Keratinocyte (primary cell): ENCODE measurements at regions not wholly inside any gene's neighbourhood (a gene's known extent, or its start where the extent isn't known, plus 50 kb on each side); places are given as distances from the start of the nearest gene placed in this dataset.

Source experiments
- DNase-seq: peaks from one replicate; pipeline ENCODE4 v3.0.0-alpha.2; 2011; ENCODE audit warnings: low read depth, missing footprints, low spot score
- FAIRE-seq: peaks from 2 replicates; lab custom pipeline; 2011; peaks lifted over from hg19 to GRCh38; lab: Jason Lieb, UNC
- H2AFZ ChIP-seq: 2 replicates; pipeline ENCODE4 v1.6.0; 2012; ENCODE audit warnings: low read length, control low read depth, inconsistent platforms; ENCODE audit not compliant: control insufficient read depth
- H3K27ac ChIP-seq: 2 replicates; pipeline ENCODE4 v1.5.1; 2011; ENCODE audit warnings: low read length; ENCODE audit not compliant: control insufficient read depth, insufficient read depth
- H3K27me3 ChIP-seq: 3 replicates; pipeline ENCODE4 v1.6.0; 2011; ENCODE audit warnings: low read length; ENCODE audit not compliant: control insufficient read depth, insufficient read depth; ENCODE audit errors: extremely low read depth
- H3K36me3 ChIP-seq, 2 experiments: 2 replicates in 1 of 2; 3 replicates in 1 of 2; pipeline ENCODE4 v1.5.1; 2011; ENCODE audit warnings: low read length in 2 of 2, mild to moderate bottlenecking in 1 of 2; ENCODE audit not compliant: control insufficient read depth in 2 of 2, insufficient read depth in 2 of 2; ENCODE audit errors: extremely low read depth in 1 of 2
- H3K4me1 ChIP-seq: 3 replicates; pipeline ENCODE4 v1.5.1; 2011; ENCODE audit warnings: low read length; ENCODE audit not compliant: control insufficient read depth, insufficient read depth; ENCODE audit errors: extremely low read depth
- H3K4me2 ChIP-seq: 3 replicates; pipeline ENCODE4 v1.6.0; 2011; ENCODE audit warnings: low read depth, low read length; ENCODE audit not compliant: control insufficient read depth, insufficient read depth; ENCODE audit errors: extremely low read depth
- H3K4me3 ChIP-seq, 3 experiments: fragments of 200-600 bp in 1 of 3; sonication (generic) in 1 of 3; 2 replicates in 2 of 3; 3 replicates in 1 of 3; pipeline ENCODE4 v1.5.1; 2011 to 2016; ENCODE audit warnings: low read length in 3 of 3, mild to moderate bottlenecking in 3 of 3, control low read depth in 2 of 3, inconsistent platforms in 1 of 3, low read depth in 1 of 3, mixed read lengths in 1 of 3, mixed run types in 1 of 3, moderate library complexity in 1 of 3; ENCODE audit not compliant: control insufficient read depth in 2 of 3, insufficient read depth in 2 of 3; ENCODE audit errors: extremely low read depth in 1 of 3
- H3K79me2 ChIP-seq: 2 replicates; pipeline ENCODE4 v1.6.0; 2012; ENCODE audit warnings: low read length; ENCODE audit not compliant: control insufficient read depth, insufficient read depth
- H3K9ac ChIP-seq: 3 replicates; pipeline ENCODE4 v1.6.0; 2011; ENCODE audit warnings: low read length; ENCODE audit not compliant: control insufficient read depth, insufficient read depth; ENCODE audit errors: extremely low read depth
- H3K9me1 ChIP-seq: 3 replicates; pipeline ENCODE4 v1.6.0; 2011; ENCODE audit warnings: low read length; ENCODE audit not compliant: control insufficient read depth, insufficient read depth; ENCODE audit errors: extremely low read depth
- H3K9me3 ChIP-seq: 2 replicates; pipeline ENCODE4 v1.5.1; 2012; ENCODE audit warnings: low read depth, low read length; ENCODE audit not compliant: control insufficient read depth
- H4K20me1 ChIP-seq: 3 replicates; pipeline ENCODE4 v1.6.0; 2011; ENCODE audit warnings: low read length; ENCODE audit not compliant: control insufficient read depth, insufficient read depth; ENCODE audit errors: extremely low read depth
- EZH2 ChIP-seq: IDR thresholded peaks from one replicate; pipeline ENCODE4 v1.6.1; 2012; ENCODE audit warnings: inconsistent platforms, mild to moderate bottlenecking, low read length, moderate library complexity
- dilution Hi-C: fragments of 300-500 bp; cut with MboI; formaldehyde crosslinking; loops from one replicate; pipeline ENCODE4 v1.7.0; 2020; ENCODE audit warnings: low sequenced_read_pairs; ENCODE audit not compliant: extremely low pct_ligation_motif_present
- TF ChIP-seq, protein P1 (sequence below), 3 experiments: IDR thresholded peaks in 1 of 3; conservative IDR thresholded peaks in 1 of 3; optimal IDR thresholded peaks in 1 of 3; 2 replicates in 2 of 3; 3 replicates in 1 of 3; pipeline versions ENCODE3 to v1.5.1; 2011; ENCODE audit warnings: low read length in 3 of 3, mild to moderate bottlenecking in 3 of 3, moderate library complexity in 2 of 3, control low read depth in 1 of 3, inconsistent platforms in 1 of 3; ENCODE audit not compliant: insufficient read depth in 2 of 3; ENCODE audit errors: extremely low read depth in 1 of 3

DNA sequence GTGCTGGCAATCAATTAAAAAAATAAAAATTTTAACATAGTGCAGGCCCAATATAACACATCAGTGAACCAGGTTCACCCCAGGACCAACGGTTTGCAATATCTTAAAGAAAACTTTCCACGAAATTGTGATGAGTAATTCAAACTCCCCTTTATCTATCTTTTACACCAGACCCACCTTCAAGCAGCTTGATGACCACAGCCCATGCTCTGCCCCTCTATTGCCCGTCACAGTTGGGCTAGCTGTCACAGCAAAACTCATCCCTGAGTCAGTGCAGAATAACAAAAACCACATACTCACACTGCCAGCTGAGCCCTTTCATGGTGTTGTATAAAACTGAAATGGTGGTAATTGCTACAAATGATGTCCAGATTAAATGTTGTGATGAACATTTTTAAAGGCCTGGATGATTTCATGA is 112.5 kb upstream of the CREB1 start:
- no peak overlapping the region for H3K4me3 ChIP-seq
- H3K27ac ChIP-seq = no peak overlapping the region
- H4K20me1 ChIP-seq = no peaks in the 10 kb centered on the region
- H2AFZ ChIP-seq = no peak overlapping the region
- no peaks in the 10 kb centered on the region for H3K36me3 ChIP-seq
- dilution Hi-C loops = no loop called here
- no peak overlapping the region for H3K9ac ChIP-seq
- H3K9me1 ChIP-seq = no peaks in the 10 kb centered on the region
- H3K79me2 ChIP-seq = no peaks in the 10 kb centered on the region
- H3K9me3 ChIP-seq = no peaks in the 10 kb centered on the region
- peaks cover 4% of the 10 kb centered on the region for H3K4me1 ChIP-seq
- DNase-seq (no peak), FAIRE-seq (no peak)
- H3K27me3 ChIP-seq = no peaks in the 10 kb centered on the region
- TF ChIP-seq, protein P1, sequence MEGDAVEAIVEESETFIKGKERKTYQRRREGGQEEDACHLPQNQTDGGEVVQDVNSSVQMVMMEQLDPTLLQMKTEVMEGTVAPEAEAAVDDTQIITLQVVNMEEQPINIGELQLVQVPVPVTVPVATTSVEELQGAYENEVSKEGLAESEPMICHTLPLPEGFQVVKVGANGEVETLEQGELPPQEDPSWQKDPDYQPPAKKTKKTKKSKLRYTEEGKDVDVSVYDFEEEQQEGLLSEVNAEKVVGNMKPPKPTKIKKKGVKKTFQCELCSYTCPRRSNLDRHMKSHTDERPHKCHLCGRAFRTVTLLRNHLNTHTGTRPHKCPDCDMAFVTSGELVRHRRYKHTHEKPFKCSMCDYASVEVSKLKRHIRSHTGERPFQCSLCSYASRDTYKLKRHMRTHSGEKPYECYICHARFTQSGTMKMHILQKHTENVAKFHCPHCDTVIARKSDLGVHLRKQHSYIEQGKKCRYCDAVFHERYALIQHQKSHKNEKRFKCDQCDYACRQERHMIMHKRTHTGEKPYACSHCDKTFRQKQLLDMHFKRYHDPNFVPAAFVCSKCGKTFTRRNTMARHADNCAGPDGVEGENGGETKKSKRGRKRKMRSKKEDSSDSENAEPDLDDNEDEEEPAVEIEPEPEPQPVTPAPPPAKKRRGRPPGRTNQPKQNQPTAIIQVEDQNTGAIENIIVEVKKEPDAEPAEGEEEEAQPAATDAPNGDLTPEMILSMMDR (optimal IDR thresholded peaks at IDR 0.05 in 1 of 3, IDR thresholded peaks at IDR 0.05 in 1 of 3, conservative IDR thresholded peaks at IDR 0.05 in 1 of 3; ENCODE audit: extremely low read depth in 1 of 3, insufficient read depth in 2 of 3, low read length in 3 of 3) = no peak
- TF ChIP-seq EZH2 = no peak
- H3K4me2 ChIP-seq = no peak overlapping the region

DNA sequence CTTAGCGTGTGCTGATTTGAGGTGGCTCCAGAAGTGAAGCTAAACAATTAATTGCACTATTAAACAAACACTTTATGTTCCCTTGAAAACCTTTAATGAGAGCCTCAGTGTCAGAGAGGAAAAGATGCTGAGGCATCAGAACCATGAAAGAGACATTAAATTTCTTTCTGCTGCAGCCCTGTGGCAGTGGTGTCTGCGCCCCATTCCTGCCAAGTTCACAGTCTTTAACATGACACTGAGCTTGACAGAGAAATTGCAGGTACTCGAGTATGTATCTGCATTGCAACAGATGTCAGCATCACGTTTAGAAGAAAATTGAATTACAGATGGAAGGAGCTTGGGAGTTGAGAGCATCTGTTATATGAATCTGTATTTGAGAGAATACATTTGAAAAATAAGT is 111.3 kb upstream of the CREB1 start:
- H3K4me1 ChIP-seq = peaks cover 4% of the 10 kb centered on the region
- H3K9me3 ChIP-seq = peaks cover 2% of the 10 kb centered on the region
- dilution Hi-C loops = no loop called here

More for the DNA sequence above, 111.3 kb upstream of the CREB1 start:
- Histone ChIP-seq H3K27me3 (no peaks in the 10 kb centered on the region), H4K20me1 (no peaks in the 10 kb centered on the region), H3K4me3 (no peak overlapping the region), H3K79me2 (no peaks in the 10 kb centered on the region), H3K9me1 (no peaks in the 10 kb centered on the region), H3K4me2 (no peak overlapping the region), H3K36me3 (no peaks in the 10 kb centered on the region), H3K27ac (no peak overlapping the region), H2AFZ (no peak overlapping the region), H3K9ac (no peak overlapping the region)
- peak; percentile 57 for FAIRE-seq
- TF ChIP-seq, protein P1 (optimal IDR thresholded peaks at IDR 0.05 in 1 of 3, IDR thresholded peaks at IDR 0.05 in 1 of 3, conservative IDR thresholded peaks at IDR 0.05 in 1 of 3; ENCODE audit: extremely low read depth in 1 of 3, insufficient read depth in 2 of 3, low read length in 3 of 3) = no peak
- no peak for TF ChIP-seq EZH2
- DNase-seq = no peak
